OCI-LY1 (cell line): ENCODE measurements at regions not wholly inside any gene's neighbourhood (a gene's known extent, or its start where the extent isn't known, plus 50 kb on each side); places are given as distances from the start of the nearest gene placed in this dataset.

ENCODE experiments used
- H2AFZ ChIP-seq: fragments of 200-600 bp; sonication (generic), shearing (Covaris generic); 2 replicates; pipeline ENCODE4 v1.6.0; 2014; ENCODE audit warnings: antibody characterized with exemption, mild to moderate bottlenecking, low read length
- H3F3A ChIP-seq: fragments of 200-600 bp; sonication (generic), shearing (Covaris generic); 2 replicates; pipeline ENCODE4 v1.6.0; 2014; ENCODE audit warnings: mild to moderate bottlenecking, antibody characterized with exemption, low read length, moderate library complexity; ENCODE audit not compliant: insufficient read depth
- H3K27ac ChIP-seq: fragments of 200-600 bp; sonication (generic); 2 replicates; pipeline ENCODE4 v1.5.1; 2014; ENCODE audit warnings: low read length, mixed run types, mild to moderate bottlenecking, low read depth; ENCODE audit not compliant: poor library complexity, severe bottlenecking
- H3K27me3 ChIP-seq: fragments of 200-600 bp; sonication (generic); 2 replicates; pipeline ENCODE4 v1.6.0; 2014; ENCODE audit warnings: antibody characterized with exemption, mild to moderate bottlenecking, low read length, moderate library complexity; ENCODE audit not compliant: insufficient read depth
- H3K36me3 ChIP-seq: fragments of 200-600 bp; sonication (generic); 2 replicates; pipeline ENCODE4 v1.6.1; 2014; ENCODE audit warnings: mild to moderate bottlenecking, antibody characterized with exemption, low read length, moderate library complexity, mixed read lengths; ENCODE audit not compliant: insufficient read depth
- H3K4me1 ChIP-seq: fragments of 200-600 bp; sonication (generic); 2 replicates; pipeline ENCODE4 v1.5.1; 2014; ENCODE audit warnings: mild to moderate bottlenecking, low read length, moderate library complexity; ENCODE audit not compliant: insufficient read depth, severe bottlenecking
- H3K4me2 ChIP-seq: fragments of 200-600 bp; sonication (generic), shearing (Covaris generic); 2 replicates; pipeline ENCODE4 v1.6.1; 2014; ENCODE audit warnings: low read length
- H3K4me3 ChIP-seq: fragments of 200-600 bp; sonication (generic); 2 replicates; pipeline ENCODE4 v1.5.1; 2014; ENCODE audit warnings: low read length, low read depth, mild to moderate bottlenecking, mixed read lengths; ENCODE audit not compliant: poor library complexity, severe bottlenecking
- H3K79me2 ChIP-seq: fragments of 200-600 bp; shearing (Covaris generic); 2 replicates; pipeline ENCODE4 v1.6.1; 2016; ENCODE audit warnings: mixed run types, low read length, mixed read lengths; ENCODE audit not compliant: insufficient read depth
- H3K9ac ChIP-seq: fragments of 200-600 bp; sonication (generic), shearing (Covaris generic); 2 replicates; pipeline ENCODE4 v1.6.1; 2014; ENCODE audit warnings: mild to moderate bottlenecking, low read length, mixed read lengths
- H3K9me2 ChIP-seq: fragments of 200-600 bp; sonication (generic), shearing (Covaris generic); 2 replicates; pipeline ENCODE4 v1.6.1; 2014; ENCODE audit warnings: low read depth, mild to moderate bottlenecking, low read length, mixed read lengths
- H3K9me3 ChIP-seq: fragments of 200-600 bp; shearing (Covaris generic); 2 replicates; pipeline ENCODE4 v1.6.1; 2014; ENCODE audit warnings: low read length, mixed read lengths
- H4K20me1 ChIP-seq: fragments of 200-600 bp; sonication (generic), shearing (Covaris generic); 2 replicates; pipeline ENCODE4 v1.6.0; 2016; ENCODE audit warnings: mild to moderate bottlenecking, low read length; ENCODE audit not compliant: insufficient read depth
- EZH2 ChIP-seq: fragments of 200-600 bp; sonication (generic), shearing (Covaris generic); IDR thresholded peaks from 2 replicates; pipeline ENCODE4 v1.8.0; 2017; ENCODE audit warnings: borderline replicate concordance, mixed run types, mild to moderate bottlenecking, antibody characterized with exemption, low read length, moderate library complexity, mixed read lengths
- TF ChIP-seq, protein P1 (sequence below): fragments of 200-600 bp; sonication (generic), shearing (Covaris generic); IDR thresholded peaks from 2 replicates; pipeline ENCODE4 v1.5.1; 2017; ENCODE audit warnings: mild to moderate bottlenecking, antibody characterized with exemption, low read length, moderate library complexity, mixed read lengths

DNA sequence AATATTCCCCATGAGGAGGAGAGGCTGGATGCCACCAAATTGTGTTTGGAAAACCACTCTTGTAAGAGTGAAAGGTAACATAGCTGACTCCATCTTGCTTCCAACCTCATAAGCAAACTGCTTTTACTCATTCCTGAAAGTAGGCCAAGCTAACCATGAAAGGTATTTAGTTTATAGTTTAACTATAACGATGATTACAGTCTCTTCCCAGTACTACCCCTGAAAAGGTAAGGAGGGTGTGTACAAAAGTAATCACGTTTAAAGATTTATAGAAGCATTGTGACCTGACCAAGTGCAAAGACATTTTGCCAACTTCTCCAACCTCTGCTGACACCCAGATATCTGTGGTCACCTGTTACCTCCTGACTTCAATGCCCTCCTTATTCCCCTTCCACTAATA lies 122.6 kb downstream of the CD8B2 start:
- no peaks in the 10 kb centered on the region for H3K4me1 ChIP-seq
- no peak overlapping the region for H3K9ac ChIP-seq
- H2AFZ ChIP-seq: no peak overlapping the region
- no peaks in the 10 kb centered on the region for H3K36me3 ChIP-seq
- H3F3A ChIP-seq: no peaks in the 10 kb centered on the region
- TF ChIP-seq, protein P1, sequence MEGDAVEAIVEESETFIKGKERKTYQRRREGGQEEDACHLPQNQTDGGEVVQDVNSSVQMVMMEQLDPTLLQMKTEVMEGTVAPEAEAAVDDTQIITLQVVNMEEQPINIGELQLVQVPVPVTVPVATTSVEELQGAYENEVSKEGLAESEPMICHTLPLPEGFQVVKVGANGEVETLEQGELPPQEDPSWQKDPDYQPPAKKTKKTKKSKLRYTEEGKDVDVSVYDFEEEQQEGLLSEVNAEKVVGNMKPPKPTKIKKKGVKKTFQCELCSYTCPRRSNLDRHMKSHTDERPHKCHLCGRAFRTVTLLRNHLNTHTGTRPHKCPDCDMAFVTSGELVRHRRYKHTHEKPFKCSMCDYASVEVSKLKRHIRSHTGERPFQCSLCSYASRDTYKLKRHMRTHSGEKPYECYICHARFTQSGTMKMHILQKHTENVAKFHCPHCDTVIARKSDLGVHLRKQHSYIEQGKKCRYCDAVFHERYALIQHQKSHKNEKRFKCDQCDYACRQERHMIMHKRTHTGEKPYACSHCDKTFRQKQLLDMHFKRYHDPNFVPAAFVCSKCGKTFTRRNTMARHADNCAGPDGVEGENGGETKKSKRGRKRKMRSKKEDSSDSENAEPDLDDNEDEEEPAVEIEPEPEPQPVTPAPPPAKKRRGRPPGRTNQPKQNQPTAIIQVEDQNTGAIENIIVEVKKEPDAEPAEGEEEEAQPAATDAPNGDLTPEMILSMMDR: no peak
- no peak for TF ChIP-seq EZH2
- H3K27me3 ChIP-seq: no peaks in the 10 kb centered on the region
- no peak overlapping the region for H3K4me2 ChIP-seq
- H4K20me1 ChIP-seq: no peaks in the 10 kb centered on the region
- H3K4me3 ChIP-seq: no peak overlapping the region
- no peak overlapping the region for H3K27ac ChIP-seq
- no peaks in the 10 kb centered on the region for H3K79me2 ChIP-seq
- H3K9me3 ChIP-seq: peaks cover 3% of the 10 kb centered on the region
- no peaks in the 10 kb centered on the region for H3K9me2 ChIP-seq

DNA sequence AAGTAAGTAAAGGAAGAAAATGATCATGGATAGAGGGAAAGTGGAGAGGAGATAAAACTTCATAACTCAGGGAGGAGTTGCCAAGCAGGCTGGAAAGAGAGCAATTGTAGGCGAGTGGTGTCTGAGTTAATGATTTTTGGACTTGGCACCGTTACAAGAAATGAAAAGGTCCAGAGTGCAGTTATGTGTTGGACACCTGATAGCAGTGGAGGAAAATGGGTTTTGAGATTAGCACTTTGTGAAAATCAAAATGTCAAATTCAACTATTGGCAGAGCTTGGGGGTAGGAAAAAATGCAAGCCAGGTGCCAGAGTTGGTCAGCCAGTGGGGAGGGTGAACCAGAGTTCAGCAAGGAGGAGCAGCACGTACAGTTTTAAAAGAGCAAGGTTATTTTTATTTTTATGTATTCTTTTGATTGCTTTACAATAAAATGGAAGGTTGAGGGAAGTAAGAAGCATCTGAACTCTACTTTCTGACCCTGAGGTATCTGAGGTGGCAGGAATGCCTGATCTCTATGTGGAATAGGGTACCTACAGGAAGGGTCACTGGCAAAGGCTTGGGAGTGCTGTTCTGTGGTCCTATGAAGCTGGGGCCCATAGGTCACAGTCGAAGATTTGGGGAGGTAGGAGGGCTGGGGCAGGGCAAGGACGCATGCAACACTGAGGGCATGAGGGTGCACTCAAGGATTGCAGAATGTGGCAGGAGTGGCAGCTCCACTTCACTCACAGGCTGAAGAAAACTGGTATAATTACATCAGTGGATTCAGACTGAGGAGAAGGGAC lies 127.5 kb downstream of the CD8B2 start:
- H3K4me1 ChIP-seq: no peaks in the 10 kb centered on the region
- no peaks in the 10 kb centered on the region for H3K27me3 ChIP-seq
- no peak overlapping the region for H3K4me2 ChIP-seq
- H2AFZ ChIP-seq: no peak overlapping the region
- no peaks in the 10 kb centered on the region for H3K36me3 ChIP-seq
- H3K9me3 ChIP-seq: peaks cover 3% of the 10 kb centered on the region
- H3K9me2 ChIP-seq: no peaks in the 10 kb centered on the region
- H3F3A ChIP-seq: no peaks in the 10 kb centered on the region
- H4K20me1 ChIP-seq: no peaks in the 10 kb centered on the region
- no peak overlapping the region for H3K4me3 ChIP-seq
- TF ChIP-seq, protein P1: no peak
- no peak for TF ChIP-seq EZH2
- no peak overlapping the region for H3K27ac ChIP-seq
- H3K9ac ChIP-seq: no peak overlapping the region
- H3K79me2 ChIP-seq: no peaks in the 10 kb centered on the region

DNA sequence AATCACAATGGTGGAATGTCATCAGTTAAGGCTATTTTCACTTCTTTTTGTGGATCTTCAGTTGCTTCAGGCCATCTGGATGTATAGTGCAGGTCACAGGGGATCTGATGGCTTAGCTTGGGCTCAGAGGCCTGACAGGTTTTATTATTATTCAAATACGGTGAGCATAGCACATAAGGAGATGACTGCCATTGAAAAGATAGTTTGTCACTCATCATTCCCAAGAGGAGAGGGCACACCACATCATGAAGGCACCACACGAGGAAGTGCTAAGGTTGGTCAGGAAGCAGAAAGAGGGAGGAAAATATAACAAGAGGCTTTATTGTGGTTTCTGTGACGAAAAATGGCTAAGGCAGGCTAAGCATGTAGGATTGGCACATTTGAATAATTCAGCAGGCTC lies 131.4 kb downstream of the CD8B2 start:
- no peak overlapping the region for H2AFZ ChIP-seq
- H3K4me3 ChIP-seq: no peak overlapping the region
- no peak overlapping the region for H3K9ac ChIP-seq
- no peaks in the 10 kb centered on the region for H3K9me2 ChIP-seq
- H3K9me3 ChIP-seq: no peaks in the 10 kb centered on the region
- no peaks in the 10 kb centered on the region for H3K79me2 ChIP-seq
- no peak overlapping the region for H3K4me2 ChIP-seq
- H3K27ac ChIP-seq: no peak overlapping the region
- no peaks in the 10 kb centered on the region for H3K27me3 ChIP-seq
- TF ChIP-seq EZH2: no peak
- TF ChIP-seq, protein P1: no peak
- H3K36me3 ChIP-seq: no peaks in the 10 kb centered on the region
- H3K4me1 ChIP-seq: no peaks in the 10 kb centered on the region
- no peaks in the 10 kb centered on the region for H4K20me1 ChIP-seq
- no peaks in the 10 kb centered on the region for H3F3A ChIP-seq
